T-cell (primary cell): ENCODE measurements at regions not wholly inside any gene's neighbourhood (a gene's known extent, or its start where the extent isn't known, plus 50 kb on each side); places are given as distances from the start of the nearest gene placed in this dataset.

Experiments
- ATAC-seq, 4 experiments: fragments of 200-7000 bp in 3 of 4; fragments of 150-1000 bp in 1 of 4; cut with Tn5 transposase; replicated peaks in 1 of 4; 1 replicate in 3 of 4; 2 replicates in 1 of 4; pipeline ENCODE4 v1.10.0; 2021; ENCODE audit warnings: moderate library complexity in 3 of 4, mild to moderate bottlenecking in 2 of 4, moderate number of reproducible peaks in 1 of 4
- CTCF ChIA-PET, 2 donors: fragments of 300-600 bp; sonication (Branson Sonifier 250); formaldehyde crosslinking; loops; one replicate each; lab custom pipeline; 2022; ENCODE audit warnings: antibody characterized with exemption in 2 of 2; lab: Charles Lee
- POLR2A ChIA-PET, 2 donors: fragments of 300-600 bp; sonication (Branson Sonifier 250); formaldehyde crosslinking; loops; one replicate each; lab custom pipeline; 2022; ENCODE audit warnings: antibody characterized with exemption in 2 of 2; lab: Charles Lee
- DNase-seq, 35 experiments: peaks; one replicate each; pipeline versions ENCODE4 v3.0.0 to v3.0.0-alpha.2; 2013 to 2023
- H3K27ac ChIP-seq: one replicate; pipeline ENCODE4 v1.5.1; 2013; ENCODE audit warnings: low read length
- H3K27me3 ChIP-seq, 2 experiments: replicated peaks in 1 of 2; 1 replicate in 1 of 2; 2 replicates in 1 of 2; pipeline versions ENCODE4 v1.6.1 to v1.7.0; 2013; ENCODE audit warnings: low read length in 1 of 2, mixed read lengths in 1 of 2; ENCODE audit not compliant: control insufficient read depth in 2 of 2, insufficient read depth in 2 of 2; ENCODE audit errors: extremely low read depth in 1 of 2
- H3K36me3 ChIP-seq, 2 donors: 1 replicate in 1 of 2; 2 replicates in 1 of 2; pipeline versions ENCODE4 v1.6.1 to v1.7.0; 2013; ENCODE audit warnings: low read length in 1 of 2; ENCODE audit not compliant: control insufficient read depth in 2 of 2, insufficient read depth in 1 of 2; ENCODE audit errors: extremely low read depth in 1 of 2
- H3K4me1 ChIP-seq, 2 experiments: 1 replicate in 1 of 2; 2 replicates in 1 of 2; pipeline versions ENCODE4 v1.6.1 to v1.7.0; 2013; ENCODE audit warnings: low read length in 2 of 2, mixed read lengths in 1 of 2; ENCODE audit not compliant: insufficient read depth in 2 of 2, control insufficient read depth in 1 of 2; ENCODE audit errors: extremely low read depth in 1 of 2
- H3K4me3 ChIP-seq, 2 donors: 1 replicate in 1 of 2; 2 replicates in 1 of 2; pipeline versions ENCODE4 v1.5.1 to v1.7.0; 2013; ENCODE audit warnings: mild to moderate bottlenecking in 2 of 2, low read length in 1 of 2, moderate library complexity in 1 of 2; ENCODE audit not compliant: control insufficient read depth in 1 of 2; ENCODE audit errors: extremely low read depth in 1 of 2
- H3K9me3 ChIP-seq: 2 replicates; pipeline ENCODE4 v1.7.0; 2013
- H3K27ac Mint-ChIP-seq, 2 donors: one replicate each; pipeline ENCODE4 v1.8.0; 2020 to 2021; ENCODE audit warnings: mild to moderate bottlenecking in 2 of 2, mixed read lengths in 2 of 2
- H3K27me3 Mint-ChIP-seq, 2 donors: one replicate each; pipeline ENCODE4 v1.8.0; 2021 to 2022; ENCODE audit warnings: mixed read lengths in 2 of 2
- H3K36me3 Mint-ChIP-seq: one replicate; pipeline ENCODE4 v1.8.0; 2021; ENCODE audit warnings: mixed read lengths
- H3K4me1 Mint-ChIP-seq, 3 donors: one replicate each; pipeline ENCODE4 v1.8.0; 2020 to 2022; ENCODE audit warnings: mixed read lengths in 3 of 3, mild to moderate bottlenecking in 1 of 3
- H3K4me3 Mint-ChIP-seq, 3 donors: one replicate each; pipeline ENCODE4 v1.8.0; 2020 to 2022; ENCODE audit warnings: mild to moderate bottlenecking in 3 of 3, mixed read lengths in 3 of 3, moderate library complexity in 3 of 3
- H3K9me3 Mint-ChIP-seq, 3 donors: one replicate each; pipeline ENCODE4 v1.8.0; 2020 to 2022; ENCODE audit warnings: mixed read lengths in 3 of 3
- WGBS: methylation state at CpG from one replicate; pipeline ENCODE4 v1.1.5; 2013; ENCODE audit warnings: missing lambda C conversion rate; ENCODE audit not compliant: insufficient coverage; 5-methylcytosine and 5-hydroxymethylcytosine counted together

GRCh38 chrX:5145957-5146356 lies 1082.7 kb downstream of the NLGN4X start:
- no peaks in the 10 kb centered on the region for H3K4me1 ChIP-seq
- DNase-seq = no peak
- ChIA-PET POLR2A (no interaction called here), CTCF (no interaction called here)
- ATAC-seq = no peak
- 86% methylated on average over 1 of the region's 4 CpGs for WGBS
- H3K9me3 ChIP-seq = no peaks in the 10 kb centered on the region
- no peaks in the 10 kb centered on the region for H3K36me3 Mint-ChIP-seq
- no peak overlapping the region for H3K27ac ChIP-seq
- H3K36me3 ChIP-seq = no peaks in the 10 kb centered on the region
- no peaks in the 10 kb centered on the region for H3K4me1 Mint-ChIP-seq
- H3K27ac Mint-ChIP-seq = no peak overlapping the region
- H3K9me3 Mint-ChIP-seq = peaks cover 7 to 16% (median 10%) of the 10 kb centered on the region in 3 donors
- no peaks in the 10 kb centered on the region for H3K27me3 Mint-ChIP-seq
- H3K4me3 Mint-ChIP-seq = no peak overlapping the region
- H3K4me3 ChIP-seq = no peak overlapping the region
- no peaks in the 10 kb centered on the region for H3K27me3 ChIP-seq

DNA sequence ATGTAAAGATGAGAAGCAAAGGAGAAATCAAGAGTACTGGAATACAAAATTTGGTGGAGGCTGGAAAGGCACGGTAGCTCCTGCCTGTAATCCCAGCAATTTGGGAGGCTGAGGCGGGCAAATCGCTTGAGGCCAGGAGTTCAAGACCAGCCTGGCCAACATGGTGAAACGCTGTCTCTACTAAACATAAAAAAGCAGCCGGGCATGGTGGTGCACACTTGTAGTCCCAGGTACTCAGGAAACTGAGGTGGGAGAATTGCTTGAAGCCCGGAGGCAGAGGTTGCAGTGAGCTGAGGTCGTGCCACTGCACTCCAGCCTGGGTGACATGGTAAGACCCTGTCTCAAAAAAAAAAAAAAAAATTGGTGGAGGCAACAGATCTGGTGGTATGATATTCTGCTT lies 1086.0 kb downstream of the NLGN4X start:
- H3K4me1 Mint-ChIP-seq = no peaks in the 10 kb centered on the region
- ChIA-PET POLR2A (no interaction called here), CTCF (no interaction called here)
- peaks cover 7 to 13% (median 7%) of the 10 kb centered on the region in 3 donors for H3K9me3 Mint-ChIP-seq
- no CpG with 5 or more reads among the region's 7 CpGs for WGBS
- H3K27ac Mint-ChIP-seq = no peak overlapping the region
- H3K27me3 Mint-ChIP-seq = no peaks in the 10 kb centered on the region
- Histone ChIP-seq H3K4me3 (no peak overlapping the region), H3K27ac (no peak overlapping the region), H3K36me3 (no peaks in the 10 kb centered on the region), H3K9me3 (no peaks in the 10 kb centered on the region), H3K4me1 (no peaks in the 10 kb centered on the region), H3K27me3 (no peaks in the 10 kb centered on the region)
- no peak for ATAC-seq
- H3K36me3 Mint-ChIP-seq = no peaks in the 10 kb centered on the region
- H3K4me3 Mint-ChIP-seq = no peak overlapping the region
- DNase-seq = no peak

DNA sequence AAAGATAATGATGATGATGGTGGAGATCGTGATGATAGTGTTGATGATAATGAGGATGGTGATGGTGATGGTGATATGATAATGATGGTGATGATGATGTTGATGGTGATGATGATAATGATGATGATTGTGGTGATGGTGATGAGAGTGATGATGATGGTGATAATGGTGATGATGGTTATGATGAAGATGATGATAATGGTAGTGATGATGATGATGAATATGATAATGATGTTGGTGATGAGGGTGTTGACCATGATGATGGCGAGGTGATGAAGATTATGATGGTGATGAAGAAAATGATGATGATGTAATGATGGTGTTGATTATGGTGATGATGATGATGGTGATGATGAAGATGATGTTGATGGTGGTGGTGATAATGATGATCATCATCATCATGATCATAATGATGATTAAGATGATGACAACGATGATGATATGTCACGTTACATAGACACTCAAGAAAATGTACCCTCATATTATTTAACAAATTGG lies 1106.4 kb downstream of the NLGN4X start:
- POLR2A ChIA-PET = no interaction called here
- Mint-ChIP-seq H3K4me3 (no peak overlapping the region), H3K27ac (no peak overlapping the region), H3K9me3 (peaks cover 0 to 6% (median 0%) of the 10 kb centered on the region in 3 donors), H3K36me3 (no peaks in the 10 kb centered on the region), H3K27me3 (no peaks in the 10 kb centered on the region), H3K4me1 (no peaks in the 10 kb centered on the region)
- CTCF ChIA-PET = no interaction called here
- DNase-seq (no peak), ATAC-seq (no peak)
- H3K9me3 ChIP-seq = no peaks in the 10 kb centered on the region
- no peaks in the 10 kb centered on the region for H3K4me1 ChIP-seq
- H3K4me3 ChIP-seq = no peak overlapping the region
- WGBS = 80% methylated on average over 2 of the region's 4 CpGs
- H3K27ac ChIP-seq = no peak overlapping the region
- no peaks in the 10 kb centered on the region for H3K27me3 ChIP-seq
- no peaks in the 10 kb centered on the region for H3K36me3 ChIP-seq

DNA sequence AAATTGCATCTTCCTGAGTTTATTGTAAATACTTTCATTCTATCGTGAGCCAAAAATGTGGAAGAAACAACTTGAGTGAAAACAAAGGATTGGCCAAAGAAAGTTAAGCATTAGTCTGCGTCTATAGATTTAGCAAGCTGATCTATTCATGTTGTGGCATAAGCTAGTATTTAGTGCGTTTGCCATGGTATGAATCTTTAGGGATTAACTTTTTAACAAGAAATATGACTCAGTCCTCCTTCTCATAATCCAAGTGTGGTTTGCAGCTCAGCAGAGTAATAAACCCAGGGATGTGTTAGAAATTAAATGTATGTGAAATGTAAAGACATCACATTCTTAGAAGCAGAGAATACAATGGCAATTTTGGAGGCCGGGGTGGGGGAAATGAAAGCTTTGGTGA lies 1110.9 kb downstream of the NLGN4X start:
- no peak overlapping the region for H3K4me3 ChIP-seq
- no peaks in the 10 kb centered on the region for H3K4me1 Mint-ChIP-seq
- DNase-seq (no peak), ATAC-seq (no peak)
- no peaks in the 10 kb centered on the region for H3K27me3 ChIP-seq
- ChIA-PET CTCF (no interaction called here), POLR2A (no interaction called here)
- no peaks in the 10 kb centered on the region for H3K36me3 ChIP-seq
- no peak overlapping the region for H3K27ac ChIP-seq
- no peak overlapping the region for H3K4me3 Mint-ChIP-seq
- H3K27ac Mint-ChIP-seq = no peak overlapping the region
- H3K36me3 Mint-ChIP-seq = no peaks in the 10 kb centered on the region
- H3K9me3 ChIP-seq = no peaks in the 10 kb centered on the region
- H3K9me3 Mint-ChIP-seq = peaks cover 0 to 2% (median 0%) of the 10 kb centered on the region in 3 donors
- H3K27me3 Mint-ChIP-seq = no peaks in the 10 kb centered on the region
- no CpG with 5 or more reads among the region's 4 CpGs for WGBS
- H3K4me1 ChIP-seq = no peaks in the 10 kb centered on the region

- H3K9me3 Mint-ChIP-seq = peaks cover 0 to 5% (median 3%) of the 10 kb centered on the region in 3 donors
- no peak overlapping the region for H3K27ac ChIP-seq
- ChIA-PET CTCF (no interaction called here), POLR2A (no interaction called here)
- no peaks in the 10 kb centered on the region for H3K4me1 Mint-ChIP-seq
- no peaks in the 10 kb centered on the region for H3K36me3 Mint-ChIP-seq
- H3K4me1 ChIP-seq = no peaks in the 10 kb centered on the region
- no peaks in the 10 kb centered on the region for H3K27me3 Mint-ChIP-seq
- DNase-seq = no peak
- no peaks in the 10 kb centered on the region for H3K9me3 ChIP-seq
- H3K27me3 ChIP-seq = no peaks in the 10 kb centered on the region
- no peak overlapping the region for H3K27ac Mint-ChIP-seq
- no CpG with 5 or more reads among the region's 6 CpGs for WGBS
- H3K36me3 ChIP-seq = no peaks in the 10 kb centered on the region
- H3K4me3 ChIP-seq = no peak overlapping the region
- no peak for ATAC-seq
- H3K4me3 Mint-ChIP-seq = no peak overlapping the region
These were observed 1115.5 kb downstream of the NLGN4X start for GRCh38 chrX:5113128-5113527.

GRCh38 chrX:5100004-5100403 lies 1128.7 kb downstream of the NLGN4X start:
- no peaks in the 10 kb centered on the region for H3K27me3 Mint-ChIP-seq
- no CpG with 5 or more reads among the region's 8 CpGs for WGBS
- DNase-seq = no peak
- no peak overlapping the region for H3K27ac Mint-ChIP-seq
- ATAC-seq = no peak
- H3K27ac ChIP-seq = no peak overlapping the region
- CTCF ChIA-PET = no interaction called here
- H3K9me3 ChIP-seq = no peaks in the 10 kb centered on the region
- H3K4me1 ChIP-seq = no peaks in the 10 kb centered on the region
- H3K9me3 Mint-ChIP-seq = peaks cover 0 to 7% (median 0%) of the 10 kb centered on the region in 3 donors
- no peaks in the 10 kb centered on the region for H3K4me1 Mint-ChIP-seq
- no peaks in the 10 kb centered on the region for H3K36me3 ChIP-seq
- no peaks in the 10 kb centered on the region for H3K36me3 Mint-ChIP-seq
- POLR2A ChIA-PET = no interaction called here
- no peak overlapping the region for H3K4me3 Mint-ChIP-seq
- no peak overlapping the region for H3K4me3 ChIP-seq
- H3K27me3 ChIP-seq = no peaks in the 10 kb centered on the region

GRCh38 chrX:5086388-5086787 lies 1142.3 kb downstream of the NLGN4X start:
- Mint-ChIP-seq H3K27me3 (no peaks in the 10 kb centered on the region), H3K36me3 (no peaks in the 10 kb centered on the region), H3K9me3 (peaks cover 0 to 7% (median 3%) of the 10 kb centered on the region in 3 donors), H3K27ac (no peak overlapping the region), H3K4me1 (no peaks in the 10 kb centered on the region), H3K4me3 (no peak overlapping the region)
- Histone ChIP-seq H3K36me3 (no peaks in the 10 kb centered on the region), H3K4me3 (no peak overlapping the region), H3K9me3 (no peaks in the 10 kb centered on the region), H3K4me1 (no peaks in the 10 kb centered on the region), H3K27ac (no peak overlapping the region), H3K27me3 (no peaks in the 10 kb centered on the region)
- ChIA-PET CTCF (interaction anchor here in 1 of 2 donors (0.6 kb wide), 1 partner anchor 15 kb away, joined by 4 read pairs; no protein-coding TSS in a partner anchor), POLR2A (no interaction called here)
- no CpG with 5 or more reads among the region's 2 CpGs for WGBS
- ATAC-seq (no peak), DNase-seq (no peak)
